ENCODE measurements at regions not wholly inside any gene's neighbourhood (a gene's known extent, or its start where the extent isn't known, plus 50 kb on each side); places are given as distances from the start of the nearest gene placed in this dataset.

DNA sequence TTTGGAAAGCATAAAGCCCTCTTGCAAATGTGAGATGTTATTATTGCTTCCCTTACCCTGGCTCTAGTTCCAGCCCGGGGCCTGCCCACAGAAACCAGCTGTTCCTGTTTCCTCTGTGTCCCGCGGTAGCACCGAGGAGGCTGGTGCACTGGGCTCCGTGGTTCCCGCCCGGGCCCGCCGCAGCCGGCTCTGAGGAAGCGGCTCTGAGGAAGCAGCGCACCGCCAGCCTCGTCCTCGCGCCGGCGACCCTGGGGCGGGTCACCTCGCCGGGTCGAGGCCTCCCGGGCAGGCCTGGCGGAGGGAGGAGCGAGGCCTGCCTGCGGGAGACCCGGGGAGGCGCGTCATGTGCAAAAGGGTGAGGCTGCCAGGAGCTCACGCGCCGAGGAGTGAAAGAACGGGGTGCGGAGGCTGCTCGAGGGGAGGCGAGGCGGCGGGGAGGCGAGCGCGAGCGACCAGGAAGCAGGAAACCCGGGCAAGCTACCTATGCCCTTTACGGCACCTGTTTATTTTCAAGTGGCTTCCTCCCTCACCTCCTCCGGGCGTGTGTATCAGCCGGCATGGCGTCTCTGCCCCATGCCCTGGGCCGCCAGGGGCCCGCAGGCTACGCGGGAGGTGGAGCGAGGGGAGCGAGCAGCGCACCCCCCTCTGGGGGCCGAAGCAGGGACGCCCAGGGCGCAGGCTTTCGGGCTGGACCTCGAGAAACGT lies 61.3 kb upstream of the MEGF10 start:
- H3K27me3 ChIP-seq: no peaks in the 10 kb centered on the region
- no peaks in the 10 kb centered on the region for H3K9me3 ChIP-seq
- peak overlapping the region; percentile 60 to 74 (median 69) for H3K27ac ChIP-seq
- peak; percentile 47 to 81 (median 79) for DNase-seq
- no peaks in the 10 kb centered on the region for H3K36me3 ChIP-seq
- peak overlapping the region; percentile 53 to 66 (median 64) for H3K4me3 ChIP-seq
- TF ChIP-seq POLR2A (IDR thresholded peaks at IDR 0.05) (peak in 1 of 2 donors; percentile 30), CTCF (IDR thresholded peaks at IDR 0.05) (peak in 1 of 6 experiments; percentile 32)
- H3K4me1 ChIP-seq: peaks cover 0 to 8% (median 0%) of the 10 kb centered on the region in 4 donors

GRCh38 chr5:127231118-127231517 lies 59.5 kb upstream of the MEGF10 start:
- H3K27me3 ChIP-seq: no peaks in the 10 kb centered on the region
- H3K4me3 ChIP-seq: no peak overlapping the region
- no peak overlapping the region for H3K27ac ChIP-seq
- no peaks in the 10 kb centered on the region for H3K9me3 ChIP-seq
- peaks cover 0 to 8% (median 0%) of the 10 kb centered on the region in 4 donors for H3K4me1 ChIP-seq
- H3K36me3 ChIP-seq: no peaks in the 10 kb centered on the region
- no peak for TF ChIP-seq CTCF (IDR thresholded peaks at IDR 0.05)
- no peak for DNase-seq

- Histone ChIP-seq H3K4me1 (peaks cover 0 to 8% (median 0%) of the 10 kb centered on the region in 4 donors), H3K9me3 (no peaks in the 10 kb centered on the region), H3K27me3 (no peaks in the 10 kb centered on the region), H3K27ac (no peak overlapping the region), H3K4me3 (no peak overlapping the region), H3K36me3 (no peaks in the 10 kb centered on the region)
- TF ChIP-seq POLR2A (IDR thresholded peaks at IDR 0.05) (no peak), CTCF (IDR thresholded peaks at IDR 0.05) (no peak)
- no peak for DNase-seq
Observed at GRCh38 chr5:127233590-127233989, 57.0 kb upstream of the MEGF10 start.

DNA sequence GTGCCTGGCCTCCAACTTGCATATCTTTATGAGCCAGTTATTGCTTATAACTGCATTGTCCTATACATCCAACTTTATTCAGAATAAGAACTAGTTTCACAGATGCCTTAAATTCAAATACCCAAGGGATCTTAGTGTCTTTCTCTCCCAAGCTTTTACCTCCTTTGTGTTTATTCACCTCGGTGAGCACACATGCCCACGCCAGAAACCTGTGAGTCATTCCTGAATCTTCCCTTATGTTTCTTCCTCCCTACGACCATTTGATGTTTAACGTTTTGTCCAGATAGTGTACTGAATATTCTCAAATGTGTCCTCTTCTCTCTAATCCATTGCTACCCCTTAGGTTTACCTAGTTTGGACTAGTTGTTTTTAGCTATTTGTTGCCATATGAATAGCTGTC lies 55.5 kb upstream of the MEGF10 start:
- TF ChIP-seq CTCF (IDR thresholded peaks at IDR 0.05) (no peak), POLR2A (IDR thresholded peaks at IDR 0.05) (no peak)
- Histone ChIP-seq H3K36me3 (no peaks in the 10 kb centered on the region), H3K4me1 (no peaks in the 10 kb centered on the region), H3K27ac (no peak overlapping the region), H3K27me3 (no peaks in the 10 kb centered on the region), H3K4me3 (no peak overlapping the region), H3K9me3 (no peaks in the 10 kb centered on the region)
- DNase-seq: no peak

DNA sequence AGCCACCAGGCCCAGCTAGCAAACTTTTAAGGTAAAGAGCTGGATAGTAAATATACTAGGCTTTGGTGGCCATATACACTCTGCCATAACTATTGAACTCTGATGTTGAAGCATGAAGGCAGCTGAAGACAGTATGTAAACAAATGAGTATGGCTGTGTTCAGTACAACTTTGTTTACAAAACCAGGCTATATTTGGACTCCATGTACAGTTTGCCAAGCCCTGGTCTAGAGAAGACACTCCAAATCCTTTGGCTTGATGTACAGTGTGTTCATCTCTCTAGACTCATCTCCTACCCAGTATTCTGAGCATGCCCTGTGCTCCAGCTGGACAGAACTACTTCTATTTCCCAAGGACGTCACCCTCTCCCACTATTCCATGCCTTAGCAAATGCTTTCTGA lies 54.3 kb upstream of the MEGF10 start:
- no peak overlapping the region for H3K27ac ChIP-seq
- no peaks in the 10 kb centered on the region for H3K4me1 ChIP-seq
- no peak for DNase-seq
- H3K36me3 ChIP-seq: no peaks in the 10 kb centered on the region
- no peaks in the 10 kb centered on the region for H3K27me3 ChIP-seq
- TF ChIP-seq POLR2A (IDR thresholded peaks at IDR 0.05): no peak
- TF ChIP-seq CTCF (IDR thresholded peaks at IDR 0.05): no peak
- no peak overlapping the region for H3K4me3 ChIP-seq
- no peaks in the 10 kb centered on the region for H3K9me3 ChIP-seq

Small RNA genes in the stretch of these regions (small RNA-seq; reads per million reads assigned to genes)
- gene AC011416.2 (0 reads per million in 2 donors), gene MRPS5P3 (0 reads per million in 2 donors)

Measured in Peyer's patch (tissue), 4 donors.